ENCODE measurements at regions not wholly inside any gene's neighbourhood (a gene's known extent, or its start where the extent isn't known, plus 50 kb on each side); places are given as distances from the start of the nearest gene placed in this dataset.

GRCh38 chr11:134008634-134009071, 51.9 kb upstream of the IGSF9B start:
- no peak for DNase-seq (ENCODE audit: low read depth)

- DNase-seq (ENCODE audit: low read depth), result no peak
Measured at GRCh38 chr11:134013518-134013917, 55.4 kb upstream of the JAM3 start.

- peak; percentile 57 for DNase-seq (ENCODE audit: low read depth)
Measured at GRCh38 chr11:134014511-134014910, 54.4 kb upstream of the JAM3 start.

GRCh38 chr11:134015556-134015955, 53.3 kb upstream of the JAM3 start:
- DNase-seq (ENCODE audit: low read depth), result no peak

- no peak for DNase-seq (ENCODE audit: low read depth)
Measured at GRCh38 chr11:134017511-134018430, 51.1 kb upstream of the JAM3 start.

All from HT1080 (cell line).